KBM-7 (cell line): ENCODE measurements at regions not wholly inside any gene's neighbourhood (a gene's known extent, or its start where the extent isn't known, plus 50 kb on each side); places are given as distances from the start of the nearest gene placed in this dataset.

Experiments used
- DNase-seq: peaks from one replicate; pipeline ENCODE4 v3.0.0-alpha.2; 2015
- in situ Hi-C: fragments of 300-500 bp; cut with MboI; formaldehyde crosslinking; loops from 2 replicates; pipeline ENCODE4 v1.14.3; 2020; ENCODE audit warnings: low sequenced_read_pairs, low pct_unique_long_range_greater_than_20kb, mixed read lengths

- in situ Hi-C loops, result no loop called here
- DNase-seq, result no peak
Measured at GRCh38 chr4:23320931-23321587, 568.8 kb downstream of the PPARGC1A start.

GRCh38 chr4:23312686-23313085 lies 577.2 kb downstream of the PPARGC1A start:
- in situ Hi-C loops, result no loop called here
- DNase-seq, result no peak

GRCh38 chr4:23311983-23312382 lies 577.9 kb downstream of the PPARGC1A start:
- DNase-seq, result no peak
- in situ Hi-C loops, result no loop called here

- peak; percentile 11 for DNase-seq
- in situ Hi-C loops, result no loop called here
Measured at GRCh38 chr4:23305026-23305425, 584.8 kb downstream of the PPARGC1A start.

- no peak for DNase-seq
- in situ Hi-C loops, result no loop called here
Measured at GRCh38 chr4:23298371-23298770, 591.5 kb downstream of the PPARGC1A start.

- DNase-seq, result no peak
- in situ Hi-C loops, result no loop called here
Measured at GRCh38 chr4:23297327-23297726, 592.5 kb downstream of the PPARGC1A start.

- in situ Hi-C loops, result no loop called here
- no peak for DNase-seq
Measured at GRCh38 chr4:23291139-23291538, 598.4 kb downstream of the GBA3 start.

GRCh38 chr4:23290656-23291055 lies 597.9 kb downstream of the GBA3 start:
- no peak for DNase-seq
- in situ Hi-C loops, result no loop called here

- in situ Hi-C loops, result no loop called here
- DNase-seq, result no peak
Measured at GRCh38 chr4:23279377-23279986, 586.7 kb downstream of the GBA3 start.

GRCh38 chr4:23278845-23279244 lies 586.1 kb downstream of the GBA3 start:
- no peak for DNase-seq
- in situ Hi-C loops, result no loop called here

- in situ Hi-C loops, result no loop called here
Measured at GRCh38 chr4:23276076-23276475, 583.3 kb downstream of the GBA3 start.

GRCh38 chr4:23269566-23269965 lies 576.8 kb downstream of the GBA3 start:
- no peak for DNase-seq
- in situ Hi-C loops, result no loop called here

More at GRCh38 chr4:23276076-23276475, 583.3 kb downstream of the GBA3 start:
- DNase-seq, result no peak

- in situ Hi-C loops, result no loop called here
- DNase-seq, result no peak
Measured at GRCh38 chr4:23268072-23268771, 575.5 kb downstream of the GBA3 start.

- in situ Hi-C loops, result no loop called here
- DNase-seq, result no peak
Measured at GRCh38 chr4:23266401-23266800, 573.7 kb downstream of the GBA3 start.

- in situ Hi-C loops, result no loop called here
Measured at GRCh38 chr4:23260511-23260910, 567.8 kb downstream of the GBA3 start.

GRCh38 chr4:23245203-23245832 lies 552.6 kb downstream of the GBA3 start:
- no peak for DNase-seq
- in situ Hi-C loops, result no loop called here

More at GRCh38 chr4:23260511-23260910, 567.8 kb downstream of the GBA3 start:
- DNase-seq, result no peak

- no peak for DNase-seq
- in situ Hi-C loops, result no loop called here
Measured at GRCh38 chr4:23242962-23243361, 550.2 kb downstream of the GBA3 start.

- in situ Hi-C loops, result no loop called here
- DNase-seq, result no peak
Measured at GRCh38 chr4:23241408-23241807, 548.7 kb downstream of the GBA3 start.

- in situ Hi-C loops, result no loop called here
- no peak for DNase-seq
Measured at GRCh38 chr4:23238848-23239247, 546.1 kb downstream of the GBA3 start.

GRCh38 chr4:23237771-23238170 lies 545.0 kb downstream of the GBA3 start:
- DNase-seq, result no peak
- in situ Hi-C loops, result no loop called here
